HG02642 (cell line): ENCODE measurements at regions not wholly inside any gene's neighbourhood (a gene's known extent, or its start where the extent isn't known, plus 50 kb on each side); places are given as distances from the start of the nearest gene placed in this dataset.
"Not testable (repeated sequence)": the region's sequence is repeated elsewhere in the genome, so short reads cannot be mapped to it uniquely, and the experiment has no call there.

Source experiments
- ATAC-seq: cut with Tn5 transposase; IDR thresholded peaks from one replicate; pipeline ENCODE4 v1.9.1; 2021; ENCODE audit warnings: mild to moderate bottlenecking; ENCODE audit not compliant: unreplicated experiment, poor library complexity

DNA sequence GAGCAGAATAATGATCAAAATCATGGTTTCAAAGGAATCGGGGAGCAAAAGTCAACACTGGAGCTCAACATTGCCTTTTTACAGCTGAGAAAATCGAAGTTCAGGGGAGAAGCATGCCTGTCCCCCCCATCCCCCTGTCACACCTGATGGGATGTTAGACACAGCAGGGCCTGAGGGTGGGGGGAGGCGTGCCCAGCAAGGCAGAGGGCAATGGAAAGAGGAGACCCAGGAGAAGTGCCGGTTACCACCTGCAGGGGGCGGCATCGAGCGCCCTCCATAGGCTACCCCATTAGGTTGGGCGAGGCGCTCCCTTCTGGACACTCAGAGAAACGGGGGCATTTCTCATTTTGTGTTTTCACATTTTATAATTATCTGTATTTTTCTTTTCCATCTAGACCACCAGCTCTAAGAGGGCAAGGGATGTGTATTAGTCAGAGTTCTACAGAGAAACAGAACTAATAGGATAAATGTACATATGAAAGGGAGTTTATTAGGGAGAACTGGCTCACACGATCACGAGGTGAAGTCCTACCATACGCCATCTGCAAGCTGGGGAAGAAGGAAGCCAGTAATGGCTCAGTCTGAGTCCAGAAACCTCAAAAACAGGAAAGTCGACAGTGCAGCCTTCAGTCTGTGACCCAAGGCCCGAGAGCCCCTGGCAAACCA lies 271.3 kb downstream of the LRATD1 start:
- peak; percentile 100 for ATAC-seq

DNA sequence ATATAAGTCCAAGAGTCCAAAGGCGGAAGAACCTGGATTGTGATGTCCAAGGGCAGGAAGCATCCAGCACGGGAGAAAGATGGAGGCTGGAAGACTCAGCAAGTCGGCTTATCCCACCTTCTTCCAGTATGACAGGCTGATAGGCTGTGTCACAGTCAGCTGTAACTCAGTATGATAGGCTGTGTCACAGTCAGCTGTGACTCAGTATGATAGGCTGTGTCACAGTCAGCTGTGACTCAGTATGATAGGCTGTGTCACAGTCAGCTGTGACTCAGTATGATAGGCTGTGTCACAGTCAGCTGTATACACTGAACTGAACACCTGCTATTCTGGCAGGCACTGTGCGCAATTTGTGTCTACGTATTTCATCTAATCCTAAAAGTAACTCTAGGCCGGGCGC lies 271.9 kb downstream of the LRATD1 start:
- ATAC-seq = not testable (repeated sequence)

DNA sequence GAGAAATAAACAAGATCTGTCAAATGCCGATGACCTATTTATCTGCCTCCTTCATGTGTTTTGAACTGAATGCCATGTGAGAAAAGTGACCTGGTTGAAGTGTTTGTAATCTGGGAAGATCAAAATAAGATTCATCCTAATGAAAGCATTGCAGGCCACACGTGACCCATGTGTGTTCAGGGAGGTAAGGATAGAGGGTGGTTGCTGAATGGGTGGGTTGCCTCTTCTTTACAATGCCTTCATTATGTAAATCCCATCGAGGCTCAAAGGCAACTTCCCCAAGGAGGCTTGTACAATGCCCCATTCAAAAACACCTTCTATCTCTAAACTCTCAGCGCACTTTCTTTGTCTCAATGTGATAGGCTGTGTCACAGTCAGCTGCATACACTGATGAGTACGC lies 273.1 kb downstream of the LRATD1 start:
- ATAC-seq = no peak

DNA sequence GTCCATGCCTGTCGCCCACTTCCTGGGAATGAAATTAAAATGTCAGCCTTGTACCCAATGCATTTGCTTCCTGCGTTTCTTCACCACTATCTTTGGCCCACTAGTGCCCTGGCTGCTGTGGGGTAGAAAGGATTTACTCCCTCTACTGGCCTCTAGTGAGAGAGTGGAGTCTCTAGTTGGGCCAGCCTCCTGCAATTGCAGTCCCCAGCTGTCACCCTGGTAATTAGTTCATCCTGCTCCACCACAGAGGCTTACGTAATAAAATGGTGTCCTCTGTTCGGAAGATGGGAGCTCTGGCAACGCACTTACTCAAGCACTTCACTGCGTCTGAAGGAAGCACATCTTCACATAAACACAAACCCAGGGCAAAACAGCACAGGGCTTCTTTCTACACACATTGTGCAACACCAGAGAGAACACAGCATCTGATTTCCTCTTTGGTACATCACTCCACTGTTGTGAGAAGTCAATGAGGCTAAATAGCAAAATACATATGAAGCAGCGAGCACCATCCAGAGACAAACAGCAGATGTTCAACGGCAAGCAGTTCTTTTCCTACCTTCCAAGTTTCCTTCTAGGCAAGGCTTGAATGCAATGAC lies 274.6 kb downstream of the LRATD1 start:
- ATAC-seq = no peak

DNA sequence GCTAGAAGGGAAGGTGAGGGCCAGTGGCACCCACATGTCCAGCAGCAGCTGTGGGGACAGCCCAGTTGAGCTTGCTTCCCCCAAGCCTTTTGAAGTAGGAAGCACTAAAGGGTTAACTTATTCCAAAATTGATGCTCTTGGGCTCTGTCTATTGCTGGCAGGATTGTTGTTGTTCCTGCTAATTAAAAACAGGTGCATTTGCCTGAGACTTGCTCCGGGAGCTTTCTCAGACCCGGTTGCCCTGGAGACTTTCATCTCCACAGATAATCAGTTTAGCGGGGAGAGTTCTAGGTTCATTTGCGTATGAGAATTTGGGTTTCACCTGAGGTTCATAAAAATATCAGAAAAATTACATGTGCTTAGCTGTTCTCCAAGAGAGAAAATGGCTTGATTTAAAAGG lies 277.3 kb downstream of the LRATD1 start:
- no peak for ATAC-seq

DNA sequence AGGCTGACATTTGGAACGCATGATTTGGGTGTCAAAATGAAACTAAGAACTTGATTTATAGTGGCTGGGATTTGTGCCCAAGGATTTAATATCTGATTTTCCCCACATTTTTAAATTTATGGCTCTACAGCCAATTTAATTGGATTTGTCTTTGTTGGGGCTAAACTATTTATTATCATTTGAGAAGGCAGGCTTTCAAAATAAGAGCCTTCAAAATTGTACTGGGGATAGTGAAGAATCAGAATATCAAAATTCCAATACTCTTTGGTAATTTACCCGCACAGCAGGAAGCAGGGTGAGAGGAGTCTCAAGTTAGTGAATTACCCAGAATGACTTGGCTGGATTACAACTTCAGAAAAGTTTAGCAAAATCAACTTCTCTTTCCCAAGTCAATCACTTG lies 278.1 kb downstream of the LRATD1 start:
- no peak for ATAC-seq

DNA sequence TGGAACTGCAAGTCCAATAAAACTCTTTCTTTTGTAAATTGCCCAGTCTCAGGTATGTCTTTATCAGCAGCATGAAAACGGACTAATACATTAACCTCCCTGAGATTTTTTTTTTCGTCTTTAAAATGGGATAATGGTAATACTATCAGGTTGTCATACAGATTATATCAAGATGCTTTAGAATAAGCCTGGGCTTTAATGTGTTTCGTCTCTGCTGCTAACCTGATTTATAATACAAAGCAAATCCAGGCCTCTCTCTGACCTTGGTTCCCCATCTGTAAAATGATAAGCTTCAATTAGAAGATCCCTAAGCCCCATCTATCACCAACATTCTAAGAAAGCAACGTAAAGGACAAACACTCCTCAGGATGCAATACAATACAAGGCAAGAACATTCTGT lies 283.5 kb downstream of the LRATD1 start:
- no peak for ATAC-seq

DNA sequence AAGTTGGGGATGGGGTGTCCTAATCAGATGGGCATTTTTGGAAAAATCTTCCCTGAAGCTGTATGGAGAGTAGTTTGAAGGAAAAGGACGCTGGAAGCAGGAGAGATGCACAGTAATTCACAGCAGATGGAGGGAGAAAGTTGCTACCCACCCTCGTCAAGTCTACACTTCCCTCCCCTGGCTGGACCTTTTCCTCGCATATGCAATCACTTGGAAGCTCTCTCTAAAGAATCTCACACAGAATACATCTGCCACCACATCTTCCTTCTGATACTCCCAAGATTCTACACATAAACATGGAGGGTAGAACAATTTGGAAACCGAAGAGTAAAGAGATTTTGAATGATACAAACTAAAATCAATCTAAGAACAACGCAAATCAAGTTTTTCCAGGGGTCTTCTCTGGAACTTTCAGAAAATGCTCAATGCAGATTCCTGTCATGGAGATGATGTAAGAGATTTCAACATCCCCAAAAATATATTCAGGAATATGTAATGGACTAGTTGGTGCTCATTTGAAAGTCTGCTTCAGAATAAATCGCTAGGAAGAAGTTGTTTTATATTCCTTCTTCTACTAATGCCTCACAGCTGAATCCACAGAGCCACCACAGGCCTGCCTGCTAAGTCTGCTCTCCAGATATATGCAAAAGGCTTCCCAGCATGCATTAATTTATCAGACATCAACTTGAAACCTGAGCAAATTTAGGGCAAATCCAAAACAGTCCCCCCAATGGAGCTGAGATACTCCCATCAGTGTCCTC lies 291.5 kb downstream of the LRATD1 start:
- ATAC-seq = no peak

DNA sequence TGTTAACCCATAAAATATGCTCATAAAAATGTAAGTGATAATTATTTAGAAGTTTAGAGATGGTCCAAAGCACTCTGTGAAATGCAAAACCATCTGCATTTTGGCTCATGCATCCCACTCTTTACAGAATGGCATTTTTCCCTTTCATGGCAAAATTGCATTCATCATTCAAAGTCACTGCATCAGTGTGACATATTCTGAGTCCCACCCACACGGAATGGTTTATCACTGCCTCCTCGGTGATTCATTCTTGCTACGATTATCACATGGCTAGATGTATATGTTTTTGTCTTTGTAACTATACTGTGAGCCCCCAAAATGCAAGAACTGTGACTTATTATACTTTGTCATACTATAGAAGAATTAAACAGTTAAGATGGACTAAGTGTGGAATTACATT lies 293.0 kb downstream of the LRATD1 start:
- no peak for ATAC-seq

DNA sequence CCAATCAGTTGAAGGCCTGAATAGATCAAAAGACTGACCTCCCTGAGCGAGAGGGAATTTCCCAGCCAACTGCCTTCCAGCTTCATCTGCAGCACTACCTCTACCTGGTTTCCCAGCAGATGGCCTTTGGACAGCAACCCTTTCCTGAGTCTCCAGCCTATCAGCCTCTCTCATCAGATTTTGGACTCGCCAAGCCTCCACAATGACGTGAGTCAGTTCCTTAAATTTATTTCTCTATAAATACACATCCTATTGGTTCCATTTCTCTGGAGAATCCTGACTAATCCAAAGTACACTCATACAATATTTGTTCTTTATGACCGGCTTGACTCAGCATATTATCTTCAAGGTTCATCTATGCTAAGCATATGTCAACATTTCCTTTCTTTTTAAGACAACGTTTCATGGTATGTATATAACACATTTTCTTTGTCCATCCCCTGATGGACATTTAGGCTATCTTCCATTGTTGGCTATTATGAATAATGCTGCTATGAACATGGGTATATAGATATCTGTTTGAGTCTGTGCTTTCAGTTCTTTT lies 294.6 kb downstream of the LRATD1 start:
- no peak for ATAC-seq

DNA sequence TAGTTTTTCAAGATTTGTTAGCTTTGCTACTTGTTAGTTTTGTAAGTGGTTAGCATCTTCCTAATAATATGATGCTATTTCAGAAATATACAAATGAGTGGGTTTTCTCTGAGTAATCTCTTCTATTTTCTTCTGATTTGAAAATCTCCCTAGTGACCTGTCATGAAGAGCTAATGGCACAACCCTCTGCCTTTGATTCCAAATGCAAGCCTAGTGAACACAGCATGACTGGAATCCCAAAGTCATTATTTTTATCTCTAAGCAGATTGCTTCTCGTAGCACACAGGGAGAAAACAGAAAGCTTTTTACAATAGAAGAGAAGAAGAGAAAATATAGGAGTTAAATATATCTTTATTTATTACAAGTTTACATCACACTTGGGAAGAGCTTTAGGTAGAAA lies 295.5 kb downstream of the LRATD1 start:
- ATAC-seq = no peak

DNA sequence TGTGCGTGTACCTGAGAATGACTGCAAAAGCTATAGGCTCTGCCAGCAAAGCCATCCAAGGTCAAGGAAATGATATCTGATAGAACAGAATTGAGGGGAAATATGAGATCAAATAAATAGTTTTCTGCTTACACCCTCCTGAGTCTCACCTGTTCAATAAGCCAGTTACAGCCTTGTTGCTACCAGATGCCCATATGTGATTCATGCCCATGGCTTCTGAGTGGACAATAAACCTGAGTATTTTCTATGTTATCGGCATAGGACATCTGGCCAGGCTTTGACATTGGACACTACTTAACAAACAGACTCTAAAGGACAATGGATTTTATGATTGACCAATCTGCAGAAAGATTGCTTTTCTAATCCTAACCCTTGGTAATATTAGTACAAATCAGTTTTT lies 297.9 kb downstream of the LRATD1 start:
- ATAC-seq = no peak

DNA sequence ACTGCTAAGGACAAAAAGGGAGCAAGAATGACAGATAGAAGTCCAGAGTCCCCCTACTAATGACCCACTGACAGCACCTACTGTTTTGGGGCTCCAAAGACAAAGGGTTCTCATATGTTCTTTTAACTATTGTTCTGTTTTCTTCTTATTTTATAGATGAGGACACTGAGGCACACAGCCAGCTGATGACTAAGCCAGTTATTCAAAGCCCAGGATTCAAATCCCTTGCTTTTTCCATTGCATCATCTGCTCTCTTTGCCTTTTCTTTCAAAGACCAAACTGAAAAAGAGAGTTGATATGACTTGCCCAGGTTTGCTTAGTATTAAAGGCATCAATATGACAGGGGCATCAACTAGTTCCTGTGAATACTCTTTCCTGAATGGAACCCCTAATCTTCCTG lies 299.8 kb downstream of the LRATD1 start:
- ATAC-seq = no peak

DNA sequence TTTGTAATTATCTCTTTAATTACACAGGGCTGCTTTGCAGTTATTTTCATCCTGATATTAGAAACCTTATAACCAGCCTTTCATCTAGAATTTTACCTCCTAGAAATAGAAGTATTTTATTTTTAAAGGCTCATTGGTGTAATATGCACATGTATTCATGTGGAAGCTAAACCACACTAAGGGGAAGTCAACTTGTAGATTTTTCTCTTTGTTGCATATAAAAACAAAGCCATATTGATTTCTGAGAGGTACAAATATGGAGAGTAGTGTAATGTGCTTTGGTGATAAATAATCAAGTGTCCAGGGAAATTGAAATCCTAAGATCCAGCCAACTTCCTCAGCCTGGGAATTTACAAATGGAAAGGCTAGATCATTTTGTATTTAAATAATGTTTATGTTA lies 301.2 kb downstream of the LRATD1 start:
- ATAC-seq = no peak

DNA sequence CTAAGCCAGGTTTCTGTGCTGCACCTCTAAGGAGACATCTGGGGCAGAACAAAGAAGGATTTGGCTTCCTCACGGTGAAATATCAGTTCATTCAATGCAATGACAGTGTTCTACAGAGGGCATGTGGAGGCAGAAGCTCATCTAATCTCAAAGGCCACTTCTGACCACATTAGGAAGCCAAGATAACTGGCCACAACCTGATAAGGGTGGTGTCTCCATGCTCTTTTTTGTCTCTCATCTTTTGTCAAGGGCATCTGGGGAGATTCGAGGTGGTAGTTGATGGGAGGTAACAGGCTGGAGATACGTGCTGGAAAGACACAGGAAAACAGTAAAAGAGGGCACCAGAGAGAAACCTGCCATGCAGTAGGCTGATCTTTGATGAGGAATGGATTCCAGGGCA lies 303.9 kb downstream of the LRATD1 start:
- no peak for ATAC-seq

DNA sequence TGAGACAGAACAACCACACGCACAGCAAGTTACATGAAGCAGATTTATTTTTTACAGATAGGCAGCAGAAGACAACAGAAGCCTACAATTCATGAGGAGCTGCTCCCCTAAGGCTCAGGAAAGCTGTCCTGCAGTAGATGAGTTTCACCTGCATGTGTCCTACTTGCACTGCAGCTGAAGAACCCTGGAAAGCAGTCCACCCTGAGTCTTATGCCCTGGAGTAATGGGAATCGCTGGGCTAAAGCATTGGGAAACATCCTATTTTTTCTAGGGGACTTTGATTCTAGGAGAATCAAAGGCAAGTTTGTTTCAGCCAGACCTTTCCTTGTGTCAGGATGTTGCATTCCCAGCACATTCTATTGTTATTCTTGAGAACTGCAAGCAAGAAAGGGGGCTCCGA lies 304.8 kb downstream of the LRATD1 start:
- no peak for ATAC-seq

DNA sequence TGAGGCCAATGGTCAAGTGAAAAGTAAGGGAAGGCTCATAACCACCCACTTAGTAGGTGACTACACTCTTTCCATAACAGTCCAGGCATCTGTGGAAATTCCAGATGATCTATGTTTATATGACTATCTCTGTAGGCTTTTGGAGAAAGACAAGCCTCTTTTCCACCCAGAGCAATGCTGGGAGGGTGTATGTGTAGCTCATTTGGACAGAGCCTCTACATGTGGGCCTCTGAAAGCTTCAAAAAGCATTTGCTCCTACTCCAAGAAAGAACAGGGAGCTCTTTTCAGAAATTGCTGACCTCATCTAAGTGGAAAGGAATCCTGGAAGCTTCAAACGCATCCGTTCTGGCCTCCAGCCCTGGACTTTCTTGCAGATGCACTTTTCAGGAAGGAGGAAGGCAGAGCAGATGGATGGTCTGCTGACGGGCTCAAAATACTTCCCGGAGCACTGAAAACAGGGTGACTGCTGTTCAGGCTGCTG lies 308.7 kb downstream of the LRATD1 start:
- ATAC-seq = no peak

DNA sequence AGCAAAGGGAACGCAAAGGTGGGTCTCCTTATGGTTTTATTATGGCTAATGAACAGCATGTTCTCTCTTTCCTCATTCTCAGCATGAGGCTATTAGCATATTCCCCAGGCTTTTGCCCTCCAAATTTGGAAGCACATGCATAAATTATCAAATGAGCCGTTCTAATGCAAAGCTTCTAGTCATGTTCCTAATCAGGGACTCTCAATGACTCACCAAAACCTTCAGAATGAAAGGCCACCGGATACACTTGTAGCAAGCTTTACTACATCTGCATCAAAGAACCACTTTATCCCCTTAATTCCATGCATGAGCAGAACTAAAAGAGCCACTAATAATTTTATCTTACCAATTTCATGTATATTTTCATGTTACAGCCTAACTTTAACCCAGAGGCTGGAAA lies 310.5 kb downstream of the LRATD1 start:
- no peak for ATAC-seq

DNA sequence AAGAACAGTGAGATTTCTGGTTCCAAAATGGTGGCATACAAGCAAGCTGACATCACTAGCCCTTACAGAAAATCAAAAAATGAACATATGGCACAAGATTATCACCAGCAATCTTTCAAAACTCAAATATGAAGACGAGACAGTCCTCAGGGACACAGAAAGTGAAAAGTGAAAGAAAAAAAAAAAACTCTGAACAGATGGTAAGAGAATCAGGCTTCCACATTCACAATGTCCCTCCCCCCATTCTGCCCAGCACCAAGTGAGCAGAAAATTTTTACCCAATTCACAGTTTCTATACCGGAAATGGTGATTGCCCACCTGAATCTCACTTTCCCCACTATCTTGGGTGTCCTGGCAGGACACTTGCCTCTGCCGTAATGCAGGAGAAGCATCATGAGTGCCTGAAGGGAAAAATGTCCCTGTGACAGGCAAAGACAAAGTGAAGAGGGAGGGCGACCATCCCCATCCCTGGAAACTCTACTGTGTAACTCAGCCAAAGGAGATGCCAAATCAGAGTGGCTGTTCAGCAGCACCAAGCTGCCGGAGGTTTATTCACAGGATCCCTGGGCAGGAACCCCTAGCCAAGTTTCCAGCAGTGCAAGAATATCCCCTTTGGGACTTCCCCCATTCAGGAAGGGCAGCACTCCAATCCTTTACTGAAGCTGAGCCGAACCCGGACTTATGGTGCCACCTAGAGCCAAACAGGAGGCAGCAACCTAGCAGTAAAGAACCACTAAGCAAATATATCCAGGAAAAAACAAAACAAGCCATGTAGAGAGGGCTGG lies 312.2 kb downstream of the LRATD1 start:
- peak; percentile 59 for ATAC-seq

DNA sequence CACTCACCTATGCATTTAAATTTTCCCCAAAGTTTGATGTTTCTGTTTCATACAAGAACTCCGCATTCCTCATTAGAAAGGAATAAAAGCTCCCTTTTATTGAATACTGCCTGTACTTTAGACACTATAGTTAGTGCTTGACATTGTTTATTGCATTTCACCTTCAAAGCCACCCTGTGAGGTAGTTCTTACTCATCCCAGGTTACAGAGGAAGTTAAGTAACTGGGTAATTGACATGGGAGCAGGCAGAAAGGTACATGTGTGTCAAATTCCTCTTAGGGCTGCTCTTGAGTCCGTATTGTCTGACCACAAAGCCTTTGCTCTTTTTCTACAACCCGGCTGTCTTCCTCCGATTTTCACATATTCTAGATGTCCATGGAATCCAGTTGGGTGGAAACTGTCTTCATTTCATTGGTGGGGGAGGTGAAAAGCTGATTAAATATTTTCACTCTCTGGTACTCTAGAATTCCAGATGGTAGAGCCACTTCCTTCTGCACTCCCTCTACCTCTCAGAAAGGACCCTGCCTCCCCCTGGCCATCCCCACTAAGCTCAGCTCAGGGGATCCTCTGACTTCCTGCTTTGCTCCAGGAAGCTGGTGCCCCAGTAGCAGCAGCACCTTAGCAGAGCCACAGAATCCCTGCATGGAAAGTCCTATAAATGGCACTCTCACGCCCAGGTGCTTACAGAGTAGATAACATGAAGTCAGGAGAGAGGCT lies 319.2 kb downstream of the LRATD1 start:
- ATAC-seq = no peak
